GM12874 (cell line): ENCODE measurements at regions not wholly inside any gene's neighbourhood (a gene's known extent, or its start where the extent isn't known, plus 50 kb on each side); places are given as distances from the start of the nearest gene placed in this dataset.

Experiments used
- TF ChIP-seq, protein P1 (sequence below): IDR thresholded peaks from 2 replicates; pipeline ENCODE4 v1.5.1; 2011; ENCODE audit warnings: low read depth, mild to moderate bottlenecking, control low read depth, low read length, moderate library complexity; ENCODE audit not compliant: insufficient read depth

DNA sequence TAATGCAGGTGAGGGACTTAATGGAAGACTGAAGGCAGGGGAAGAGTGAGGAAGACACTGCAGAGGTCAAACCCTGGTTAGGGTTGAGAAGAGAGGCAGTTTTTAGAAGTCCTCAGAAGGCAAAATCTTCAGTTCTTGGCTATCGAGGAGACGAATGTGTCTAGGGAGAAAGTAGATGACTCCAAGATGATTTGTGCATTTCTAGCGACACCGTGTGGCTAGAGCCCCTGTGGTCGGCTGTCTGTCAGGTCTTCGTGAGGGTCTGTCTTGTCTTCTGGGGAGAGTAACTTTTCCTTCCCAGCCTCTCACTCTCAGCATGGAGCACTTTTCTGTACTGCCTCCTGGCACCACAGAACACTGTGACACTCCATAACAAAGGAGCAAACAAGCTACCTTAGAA is 458.1 kb downstream of the STIM2 start:
- TF ChIP-seq, protein P1, sequence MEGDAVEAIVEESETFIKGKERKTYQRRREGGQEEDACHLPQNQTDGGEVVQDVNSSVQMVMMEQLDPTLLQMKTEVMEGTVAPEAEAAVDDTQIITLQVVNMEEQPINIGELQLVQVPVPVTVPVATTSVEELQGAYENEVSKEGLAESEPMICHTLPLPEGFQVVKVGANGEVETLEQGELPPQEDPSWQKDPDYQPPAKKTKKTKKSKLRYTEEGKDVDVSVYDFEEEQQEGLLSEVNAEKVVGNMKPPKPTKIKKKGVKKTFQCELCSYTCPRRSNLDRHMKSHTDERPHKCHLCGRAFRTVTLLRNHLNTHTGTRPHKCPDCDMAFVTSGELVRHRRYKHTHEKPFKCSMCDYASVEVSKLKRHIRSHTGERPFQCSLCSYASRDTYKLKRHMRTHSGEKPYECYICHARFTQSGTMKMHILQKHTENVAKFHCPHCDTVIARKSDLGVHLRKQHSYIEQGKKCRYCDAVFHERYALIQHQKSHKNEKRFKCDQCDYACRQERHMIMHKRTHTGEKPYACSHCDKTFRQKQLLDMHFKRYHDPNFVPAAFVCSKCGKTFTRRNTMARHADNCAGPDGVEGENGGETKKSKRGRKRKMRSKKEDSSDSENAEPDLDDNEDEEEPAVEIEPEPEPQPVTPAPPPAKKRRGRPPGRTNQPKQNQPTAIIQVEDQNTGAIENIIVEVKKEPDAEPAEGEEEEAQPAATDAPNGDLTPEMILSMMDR: peak; percentile 57

DNA sequence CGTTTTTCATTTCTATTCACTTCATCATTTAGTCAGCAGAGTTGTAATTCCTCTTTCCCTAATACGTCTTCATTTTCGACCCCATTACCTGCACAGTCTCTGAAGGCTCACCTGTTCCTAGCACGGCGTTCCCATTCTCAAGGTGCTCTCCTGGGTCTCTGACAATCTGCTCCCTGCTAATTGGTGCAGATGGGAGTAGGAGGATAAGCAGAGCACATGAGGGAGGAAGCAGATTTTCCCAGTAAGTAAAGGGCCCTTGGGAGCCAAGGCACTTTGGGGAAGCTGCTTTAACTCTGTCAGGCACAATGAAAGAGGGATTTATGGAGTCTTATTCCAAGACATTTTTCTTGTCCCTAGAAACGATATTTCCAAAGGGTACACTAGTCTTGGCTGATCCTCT is 466.4 kb downstream of the STIM2 start:
- TF ChIP-seq, protein P1: no peak

DNA sequence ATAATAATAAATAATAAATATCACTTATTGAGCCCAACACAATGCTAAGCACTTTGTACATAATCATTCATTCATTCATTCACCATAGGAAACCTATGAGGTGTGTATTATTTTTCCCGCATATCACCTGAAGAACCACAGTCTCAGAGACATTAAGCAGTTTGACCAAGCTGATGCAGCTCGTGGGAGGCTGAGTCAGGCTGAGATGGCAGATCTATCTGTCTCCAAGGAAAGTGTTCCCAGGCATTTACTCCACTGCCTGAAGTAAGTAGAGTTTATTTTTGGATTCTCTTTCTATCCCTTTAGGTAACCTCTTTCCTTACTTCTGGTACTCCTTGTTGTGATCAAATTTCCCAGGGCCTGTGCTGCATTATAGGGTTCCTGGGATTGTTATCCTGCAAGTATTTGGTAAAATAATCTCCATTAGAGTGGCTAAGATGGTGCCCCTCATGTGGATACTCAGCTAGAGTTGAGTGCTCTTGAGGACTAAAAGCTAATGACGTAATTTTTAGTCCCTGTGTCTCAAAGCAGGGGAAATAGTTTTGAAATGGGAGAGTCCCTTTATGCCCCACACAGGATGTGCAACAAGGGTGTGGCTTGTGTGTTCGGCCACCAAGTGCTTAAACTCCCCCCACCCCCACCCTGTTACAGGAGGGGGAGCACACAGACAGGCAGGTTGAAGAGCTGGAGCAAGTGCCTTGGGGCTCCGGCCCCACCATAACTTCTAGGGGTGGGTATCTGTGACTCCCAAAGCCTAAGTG is 467.0 kb downstream of the STIM2 start:
- TF ChIP-seq, protein P1: no peak

DNA sequence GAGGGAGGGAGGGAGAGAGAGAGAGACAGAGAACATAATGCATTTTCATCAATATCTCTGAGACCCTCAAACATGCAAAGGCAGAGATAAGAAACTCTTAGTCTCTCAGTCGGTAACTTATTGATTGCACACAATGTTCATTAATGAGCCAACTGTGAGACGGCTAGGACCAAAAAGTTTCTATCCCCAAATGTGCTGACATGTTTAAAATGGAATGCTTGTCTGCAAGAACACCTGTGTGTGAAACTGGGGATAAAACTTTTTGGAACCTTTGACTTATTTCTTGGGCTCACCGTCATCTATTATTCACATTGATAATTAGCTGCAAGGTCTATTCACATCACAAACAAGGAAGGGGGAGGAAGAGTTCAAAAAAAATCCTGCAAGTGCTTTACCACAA is 477.9 kb downstream of the STIM2 start:
- TF ChIP-seq, protein P1: no peak

DNA sequence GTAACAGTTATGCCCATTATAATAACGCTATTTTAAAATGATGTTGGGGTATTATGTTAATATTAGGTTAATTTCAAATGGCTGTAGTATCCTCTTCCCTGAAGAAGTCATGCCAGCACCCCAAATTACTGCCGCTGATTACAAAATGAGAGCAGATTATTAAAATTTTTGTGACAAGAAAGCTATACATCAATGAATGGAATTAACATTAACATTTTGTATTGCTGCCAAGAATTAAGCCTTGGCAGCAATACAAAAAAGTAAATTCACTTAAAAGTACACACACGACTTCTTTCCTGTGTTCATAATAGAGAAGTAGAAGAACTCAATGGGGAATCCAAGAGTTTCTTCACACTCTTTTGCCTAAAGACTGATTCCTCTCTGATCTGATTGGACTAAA is 482.8 kb downstream of the STIM2 start:
- TF ChIP-seq, protein P1: no peak

DNA sequence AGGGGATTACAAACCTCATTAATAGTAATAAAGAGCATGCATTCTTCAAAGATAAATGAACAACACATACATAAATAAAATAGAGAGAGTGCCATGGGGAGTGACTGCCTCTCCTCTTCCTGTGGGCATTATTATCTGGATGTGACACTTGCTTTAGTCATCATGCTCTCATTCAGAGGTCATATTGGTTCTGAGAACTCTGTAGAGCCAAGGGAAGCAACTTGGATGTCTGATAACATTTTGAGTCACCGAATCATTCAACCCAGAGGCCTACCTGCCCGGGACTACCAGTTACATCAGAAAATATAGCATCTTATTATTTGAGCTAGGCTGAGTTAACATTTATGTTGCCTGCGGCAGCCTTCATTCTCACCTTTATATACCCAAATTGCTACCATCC is 489.5 kb downstream of the STIM2 start:
- TF ChIP-seq, protein P1: no peak

DNA sequence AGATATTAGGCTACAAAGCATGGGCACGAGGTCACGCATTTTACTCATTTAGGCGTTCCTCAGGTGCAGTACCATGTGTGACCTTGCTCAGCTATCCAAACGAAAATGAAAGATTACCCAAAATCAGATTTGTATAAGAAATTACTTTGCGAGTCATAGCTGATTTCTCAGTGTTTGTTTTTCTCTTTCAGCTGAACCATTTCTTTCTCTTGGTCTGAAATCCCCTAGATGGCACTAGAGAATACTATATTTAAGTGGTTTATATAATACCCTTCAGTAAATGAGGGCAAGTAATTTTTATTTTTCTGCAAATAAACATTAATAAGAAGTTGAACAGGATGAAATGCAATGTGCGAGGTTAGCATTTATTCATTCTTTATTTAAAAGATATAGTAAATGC is 496.6 kb downstream of the STIM2 start:
- TF ChIP-seq, protein P1: no peak

DNA sequence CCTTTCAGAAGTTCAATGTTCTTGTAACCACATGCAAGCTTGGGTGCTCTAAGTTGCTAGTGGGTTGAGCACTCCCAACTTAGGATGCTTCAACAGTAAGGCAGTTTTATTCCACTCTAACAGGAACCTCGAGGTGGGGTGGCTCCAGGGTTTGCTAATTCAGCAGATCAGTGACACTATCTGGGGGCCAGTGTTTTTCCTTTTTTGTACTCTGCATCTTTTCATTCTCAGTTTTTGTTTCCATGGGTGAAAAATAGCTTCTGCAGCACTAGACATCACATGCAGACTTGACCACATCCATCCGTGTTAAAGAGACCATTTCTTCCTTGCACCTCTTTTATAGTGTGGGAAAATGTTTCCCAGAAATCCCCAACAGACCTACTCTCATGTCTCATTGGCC is 497.6 kb downstream of the STIM2 start:
- TF ChIP-seq, protein P1: no peak
